IMR-90 (cell line): ENCODE measurements at regions not wholly inside any gene's neighbourhood (a gene's known extent, or its start where the extent isn't known, plus 50 kb on each side); places are given as distances from the start of the nearest gene placed in this dataset.

Experiments used
- ATAC-seq: fragments of 200-7000 bp; cut with Tn5 transposase; 2 replicates; pipeline ENCODE4 v1.9.1; 2020; ENCODE audit warnings: low read depth, mild to moderate bottlenecking, moderate library complexity
- BruUV-seq: library from RNA; stranded (reverse); fragments of 400-500 nt; replicated peaks from 2 replicates; lab custom pipeline; 2021; lab: Mats Ljungman, UMichigan
- CTCF ChIA-PET: fragments of 300-600 bp; formaldehyde crosslinking; extraction: SDS; loops from one replicate; lab custom pipeline; 2021; ENCODE audit warnings: antibody characterized with exemption; lab: Yijun Ruan, JAX
- POLR2A ChIA-PET: fragments of 300-600 bp; sonication (Branson Sonifier 250); formaldehyde crosslinking; loops from one replicate; lab custom pipeline; 2022; ENCODE audit warnings: antibody characterized with exemption; ENCODE audit not compliant: unreplicated experiment; lab: Charles Lee
- DNase-seq: peaks from one replicate; pipeline ENCODE4 v3.0.0; 2013
- H2AFZ ChIP-seq: replicated peaks from 2 replicates; pipeline ENCODE3; 2013; ENCODE audit warnings: low read length, mild to moderate bottlenecking; ENCODE audit not compliant: poor library complexity
- H2AK5ac ChIP-seq: 2 replicates; pipeline ENCODE4 v1.6.1; 2013; ENCODE audit warnings: low read depth, low read length, inconsistent platforms
- H2AK9ac ChIP-seq: replicated peaks from 2 replicates; pipeline ENCODE3; 2013; ENCODE audit warnings: mild to moderate bottlenecking, low read depth, low read length, moderate library complexity; ENCODE audit not compliant: poor library complexity
- H2BK120ac ChIP-seq: 2 replicates; pipeline ENCODE4 v1.6.1; 2013; ENCODE audit warnings: low read depth, low read length, inconsistent platforms
- H2BK15ac ChIP-seq: 3 replicates; pipeline ENCODE4 v1.6.1; 2013; ENCODE audit warnings: low read depth, low read length, inconsistent platforms
- H2BK20ac ChIP-seq: 2 replicates; pipeline ENCODE4 v1.6.1; 2013; ENCODE audit warnings: low read depth, mild to moderate bottlenecking, inconsistent platforms, low read length, moderate library complexity
- H2BK5ac ChIP-seq: 2 replicates; pipeline ENCODE4 v1.6.1; 2013; ENCODE audit warnings: mild to moderate bottlenecking, low read depth, low read length, inconsistent platforms; ENCODE audit not compliant: poor library complexity, severe bottlenecking
- H3K14ac ChIP-seq: replicated peaks from 2 replicates; pipeline ENCODE4 v1.6.1; 2013; ENCODE audit warnings: low read depth, low read length, inconsistent platforms
- H3K18ac ChIP-seq: 2 replicates; pipeline ENCODE4 v1.6.1; 2013; ENCODE audit warnings: low read depth, low read length, control low read depth
- H3K23ac ChIP-seq: 2 replicates; pipeline ENCODE4 v1.6.1; 2013; ENCODE audit warnings: low read depth, low read length, inconsistent platforms
- H3K27ac ChIP-seq: 2 replicates; pipeline ENCODE4 v1.5.1; 2013; ENCODE audit warnings: mild to moderate bottlenecking, control low read depth, low read length; ENCODE audit not compliant: insufficient read depth
- H3K27me3 ChIP-seq: 2 replicates; pipeline ENCODE4 v1.6.1; 2013; ENCODE audit warnings: low read length; ENCODE audit not compliant: control insufficient read depth, insufficient read depth
- H3K36me3 ChIP-seq: 2 replicates; pipeline ENCODE4 v1.6.1; 2013; ENCODE audit warnings: low read length, mixed read lengths; ENCODE audit not compliant: control insufficient read depth, insufficient read depth
- H3K4ac ChIP-seq: 2 replicates; pipeline ENCODE4 v1.6.1; 2013; ENCODE audit warnings: low read depth, low read length, inconsistent platforms
- H3K4me1 ChIP-seq: 2 replicates; pipeline ENCODE4 v1.6.1; 2013; ENCODE audit warnings: low read length, mixed read lengths; ENCODE audit not compliant: control insufficient read depth, insufficient read depth
- H3K4me2 ChIP-seq: 2 replicates; pipeline ENCODE4 v1.6.1; 2013; ENCODE audit warnings: low read depth, mild to moderate bottlenecking, control low read depth, low read length, moderate library complexity
- H3K4me3 ChIP-seq: 2 replicates; pipeline ENCODE4 v1.5.1; 2013; ENCODE audit warnings: low read depth, mild to moderate bottlenecking, control low read depth, low read length, moderate library complexity; ENCODE audit not compliant: insufficient read depth
- H3K56ac ChIP-seq: 2 replicates; pipeline ENCODE4 v1.6.1; 2013; ENCODE audit warnings: low read length, inconsistent platforms; ENCODE audit not compliant: insufficient read depth; ENCODE audit errors: extremely low read depth
- H3K79me1 ChIP-seq, 2 experiments: 2 replicates each; pipeline ENCODE4 v1.6.1; 2013; ENCODE audit warnings: low read length in 2 of 2, inconsistent platforms in 1 of 2, low read depth in 1 of 2
- H3K9ac ChIP-seq: 2 replicates; pipeline ENCODE4 v1.6.1; 2013; ENCODE audit warnings: low read depth, low read length, control low read depth
- H3K9me1 ChIP-seq: 2 replicates; pipeline ENCODE4 v1.6.1; 2013; ENCODE audit warnings: low read length, inconsistent platforms; ENCODE audit not compliant: insufficient read depth
- H3K9me3 ChIP-seq: 2 replicates; pipeline ENCODE4 v1.6.1; 2013; ENCODE audit warnings: low read length; ENCODE audit not compliant: control insufficient read depth, insufficient read depth
- H4K20me1 ChIP-seq: 2 replicates; pipeline ENCODE4 v1.6.1; 2013; ENCODE audit warnings: low read length, inconsistent platforms; ENCODE audit not compliant: insufficient read depth
- H4K5ac ChIP-seq: 2 replicates; pipeline ENCODE4 v1.6.1; 2013; ENCODE audit warnings: mild to moderate bottlenecking, low read depth, low read length, control low read depth
- H4K8ac ChIP-seq, 2 experiments: 2 replicates each; pipeline ENCODE4 v1.6.1; 2013; ENCODE audit warnings: low read depth in 2 of 2, low read length in 2 of 2, control low read depth in 1 of 2, inconsistent platforms in 1 of 2
- H4K91ac ChIP-seq: 2 replicates; pipeline ENCODE4 v1.6.1; 2013; ENCODE audit warnings: low read depth, low read length, inconsistent platforms; ENCODE audit not compliant: insufficient read depth
- CEBPB ChIP-seq: IDR thresholded peaks from 2 replicates; pipeline ENCODE4 v1.6.1; 2012; ENCODE audit warnings: low read depth, low read length, improper control_type of control experiment
- CHD1 ChIP-seq: IDR thresholded peaks from 2 replicates; pipeline ENCODE4 v1.6.1; 2012; ENCODE audit warnings: low read depth, low read length, improper control_type of control experiment
- FOS ChIP-seq: fragments of 150-350 bp; IDR thresholded peaks from 2 replicates; pipeline ENCODE4 v1.6.1; 2016; ENCODE audit warnings: low read depth, low read length
- MAFK ChIP-seq: IDR thresholded peaks from 2 replicates; pipeline ENCODE4 v1.6.1; 2012; ENCODE audit warnings: low read depth, low read length, improper control_type of control experiment
- MAZ ChIP-seq: IDR thresholded peaks from 2 replicates; pipeline ENCODE4 v1.6.1; 2012; ENCODE audit warnings: low read depth, mild to moderate bottlenecking, low read length, improper control_type of control experiment, moderate library complexity, borderline replicate concordance
- POLR2A ChIP-seq: IDR thresholded peaks from 2 replicates; pipeline ENCODE4 v1.6.1; 2012; ENCODE audit warnings: mild to moderate bottlenecking, low read depth, low read length
- RAD21 ChIP-seq: IDR thresholded peaks from 2 replicates; pipeline ENCODE4 v1.6.1; 2012; ENCODE audit warnings: low read length, improper control_type of control experiment
- RCOR1 ChIP-seq: IDR thresholded peaks from 2 replicates; pipeline ENCODE4 v1.6.1; 2012; ENCODE audit warnings: mild to moderate bottlenecking, low read length, improper control_type of control experiment; ENCODE audit not compliant: insufficient replicate concordance
- RFX5 ChIP-seq: IDR thresholded peaks from 2 replicates; pipeline ENCODE4 v1.8.0; 2012; ENCODE audit warnings: low read depth, mild to moderate bottlenecking, low read length, moderate library complexity
- SMC3 ChIP-seq: fragments of 150-350 bp; IDR thresholded peaks from 2 replicates; pipeline ENCODE4 v1.6.1; 2016; ENCODE audit warnings: low read depth, mild to moderate bottlenecking, antibody characterized with exemption, low read length, moderate library complexity
- WGBS, 2 experiments: methylation state at CpG; one replicate each; pipeline versions ENCODE4 v1.1.5 to v1.1.7; 2013; ENCODE audit warnings: missing lambda C conversion rate in 2 of 2; ENCODE audit not compliant: insufficient read length in 1 of 2; ENCODE audit errors: extremely low coverage in 2 of 2; 5-methylcytosine and 5-hydroxymethylcytosine counted together
- dilution Hi-C: fragments of 300-500 bp; cut with HindIII; formaldehyde crosslinking; loops from one replicate; pipeline ENCODE4 v1.14.3; 2018; ENCODE audit warnings: low sequenced_read_pairs; ENCODE audit not compliant: unreplicated experiment
- in situ Hi-C: fragments of 300-500 bp; cut with MboI; formaldehyde crosslinking; loops from 3 replicates; pipeline ENCODE4 v1.14.3; 2019; ENCODE audit warnings: low sequenced_read_pairs, inconsistent platforms, mixed read lengths
- intact Hi-C: fragments of 100-400 bp; cut with micrococcal nuclease; formaldehyde crosslinking; loops from 2 replicates; pipeline ENCODE4 v1.10.0; 2022
- TF ChIP-seq, protein P1 (sequence below): fragments of 150-350 bp; IDR thresholded peaks from 2 replicates; pipeline ENCODE4 v1.6.1; 2016; ENCODE audit warnings: low read depth, mild to moderate bottlenecking, low read length, moderate library complexity, borderline replicate concordance

DNA sequence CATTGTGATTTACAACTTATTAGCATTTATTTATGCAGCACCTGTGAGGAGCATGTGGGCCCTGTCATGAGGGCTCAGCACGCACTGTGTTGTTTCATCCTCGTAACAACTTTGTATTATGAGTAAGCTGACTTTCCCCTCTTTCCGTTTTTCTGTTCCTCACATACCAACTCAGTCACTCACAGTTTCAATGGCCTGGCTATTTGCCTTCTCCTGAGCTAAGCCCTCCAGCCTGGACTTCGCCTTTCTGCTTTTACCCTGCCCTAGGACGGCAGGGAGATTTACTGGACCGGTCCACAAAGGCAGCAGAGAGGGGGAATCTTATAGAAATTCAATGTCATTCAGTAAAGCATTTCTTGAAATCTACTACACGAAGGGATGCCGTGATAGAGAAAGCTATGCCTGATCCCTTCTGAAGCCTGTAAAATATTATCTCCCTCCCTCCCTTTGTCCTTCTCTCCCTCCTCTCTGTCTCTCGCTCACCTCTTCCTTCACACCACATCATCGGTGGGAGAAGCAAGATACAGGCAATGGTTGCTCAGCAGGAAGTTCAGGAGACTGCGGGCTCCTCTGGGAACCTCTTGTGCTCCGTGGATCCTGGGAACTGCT, 219.2 kb upstream of the TBX3 start (continued):
- TF ChIP-seq CHD1 = peak; percentile 92; the same call in 1 of the 2 replicates

DNA sequence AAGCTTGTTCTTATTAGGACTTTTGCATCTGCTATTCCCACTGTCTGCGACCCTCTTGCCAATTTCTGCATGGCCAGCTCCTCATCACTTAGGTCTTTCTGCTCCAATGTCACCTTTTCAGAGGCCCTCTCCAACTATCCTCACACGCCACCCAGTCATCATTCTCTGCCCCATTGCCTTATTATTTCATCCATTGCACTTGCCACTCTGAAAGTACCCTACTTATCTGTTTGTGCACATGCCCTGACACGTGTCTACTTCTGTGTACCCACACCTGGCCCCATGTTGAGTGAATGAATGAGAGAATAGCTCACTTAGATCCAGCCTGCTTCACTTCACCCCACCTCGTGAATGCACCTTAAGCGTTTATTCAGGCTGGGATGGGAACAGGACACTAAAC, 218.7 kb upstream of the TBX3 start:
- peak overlapping the region; percentile 8 for H2AK9ac ChIP-seq
- H3K14ac ChIP-seq = peak overlapping the region; percentile 51
- no peak overlapping the region for H2BK15ac ChIP-seq
- no TSS peak for BruUV-seq
- WGBS, 2 experiments = 73% methylated on average over 1 of the region's 5 CpGs; no CpG with 5 or more reads in 1 of the 2 experiments
- ChIA-PET CTCF (interaction anchor here (0.6 kb wide), 2 partner anchors 34 to 298 kb away, joined by 3 to 10 read pairs; no protein-coding TSS in a partner anchor), POLR2A (no interaction called here)
- H3K27ac ChIP-seq = no peak overlapping the region
- H3K27me3 ChIP-seq = no peaks in the 10 kb centered on the region
- no peak overlapping the region; the same call in 1 of the 2 replicates for H3K18ac ChIP-seq
- H2AFZ ChIP-seq = peak overlapping the region; percentile 93
- peak overlapping the region; percentile 28 for H2BK5ac ChIP-seq
- dilution Hi-C loops (no loop called here), in situ Hi-C loops (no loop called here), intact Hi-C loops (loop anchor here (2.0 to 10.0 kb wide), 3 partner anchors 138 to 242 kb away; partner anchors contain the start of gene TBX3)
- peak overlapping the region; percentile 98 for H2BK120ac ChIP-seq
- ATAC-seq = no peak
- H3K4ac ChIP-seq = peak overlapping the region; percentile 99
- peaks cover 10% of the 10 kb centered on the region for H3K4me1 ChIP-seq
- TF ChIP-seq MAFK (no peak), MAZ (no peak), SMC3 (no peak), RAD21 (no peak), RFX5 (no peak), CEBPB (no peak), FOS (no peak), POLR2A (no peak), RCOR1 (no peak)
- TF ChIP-seq, protein P1, sequence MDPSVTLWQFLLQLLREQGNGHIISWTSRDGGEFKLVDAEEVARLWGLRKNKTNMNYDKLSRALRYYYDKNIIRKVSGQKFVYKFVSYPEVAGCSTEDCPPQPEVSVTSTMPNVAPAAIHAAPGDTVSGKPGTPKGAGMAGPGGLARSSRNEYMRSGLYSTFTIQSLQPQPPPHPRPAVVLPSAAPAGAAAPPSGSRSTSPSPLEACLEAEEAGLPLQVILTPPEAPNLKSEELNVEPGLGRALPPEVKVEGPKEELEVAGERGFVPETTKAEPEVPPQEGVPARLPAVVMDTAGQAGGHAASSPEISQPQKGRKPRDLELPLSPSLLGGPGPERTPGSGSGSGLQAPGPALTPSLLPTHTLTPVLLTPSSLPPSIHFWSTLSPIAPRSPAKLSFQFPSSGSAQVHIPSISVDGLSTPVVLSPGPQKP = no peak
- H4K20me1 ChIP-seq = no peaks in the 10 kb centered on the region
- H4K5ac ChIP-seq = peak overlapping the region; percentile 33; the same call in 1 of the 2 replicates
- no peaks in the 10 kb centered on the region for H3K9me3 ChIP-seq
- H2AK5ac ChIP-seq = peak overlapping the region; percentile 27; the same call in 1 of the 2 replicates
- peak overlapping the region; percentile 48 for H4K91ac ChIP-seq
- H3K9me1 ChIP-seq = peaks cover 21% of the 10 kb centered on the region
- peak overlapping the region in 1 of 2 experiments; percentile 39; a peak in 1 of 4 replicates for H4K8ac ChIP-seq
- H3K23ac ChIP-seq = 0 out of 2 replicates have a peak overlapping the region, but pooled peaks have one; percentile 20
- peaks cover 11 to 22% of the 10 kb centered on the region in 2 experiments for H3K79me1 ChIP-seq
- no peak overlapping the region for H2BK20ac ChIP-seq
- no peak for DNase-seq
- H3K4me3 ChIP-seq = no peak overlapping the region
- no peaks in the 10 kb centered on the region for H3K36me3 ChIP-seq
- peak overlapping the region; percentile 31 for H3K4me2 ChIP-seq
- H3K9ac ChIP-seq = no peak overlapping the region
- no peak overlapping the region for H3K56ac ChIP-seq
